HG03039 (cell line): ENCODE measurements at regions not wholly inside any gene's neighbourhood (a gene's known extent, or its start where the extent isn't known, plus 50 kb on each side); places are given as distances from the start of the nearest gene placed in this dataset.

Experiments
- ATAC-seq: cut with Tn5 transposase; IDR thresholded peaks from one replicate; pipeline ENCODE4 v1.9.1; 2021; ENCODE audit warnings: mild to moderate bottlenecking, moderate library complexity; ENCODE audit not compliant: unreplicated experiment

DNA sequence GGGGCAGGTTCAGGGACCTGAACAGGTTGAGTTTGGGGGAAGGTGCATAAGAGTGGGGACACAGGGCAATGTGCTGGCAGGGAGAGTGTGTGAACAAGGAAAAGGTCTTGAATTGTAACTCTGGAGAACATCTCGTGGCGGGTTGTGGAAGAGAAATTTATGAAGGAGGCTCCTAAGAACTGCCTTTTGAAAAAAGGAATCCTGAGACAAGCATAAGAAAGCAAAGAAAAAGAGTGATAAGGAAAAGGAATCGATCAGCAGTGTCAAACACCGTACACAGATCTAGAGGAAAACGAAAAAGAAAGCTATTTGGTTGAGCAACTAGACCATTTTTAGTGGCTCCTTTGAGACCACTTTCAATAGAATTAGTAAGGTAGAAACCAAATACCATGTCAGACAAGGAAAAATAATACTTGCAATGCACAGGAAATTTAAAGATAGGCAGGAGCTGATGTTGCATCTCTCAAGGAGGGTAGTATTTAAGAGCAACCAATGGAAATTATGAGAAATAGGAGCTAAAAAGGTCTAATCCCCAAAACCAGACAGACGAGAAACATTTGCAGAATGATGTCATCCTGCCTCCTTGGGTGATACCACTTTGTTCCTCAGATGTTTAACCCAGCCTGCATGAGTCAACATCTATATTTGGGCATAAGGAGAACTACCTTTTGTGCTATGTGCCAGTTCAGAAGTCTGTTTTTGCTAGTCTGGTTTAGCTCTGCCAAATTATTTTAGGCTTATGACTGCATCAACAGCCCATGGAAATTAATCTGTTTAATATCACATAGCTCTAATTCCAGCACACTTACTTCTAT, 64.5 kb upstream of the STK38L start:
- ATAC-seq, result peak; percentile 86

GRCh38 chr12:27180906-27181505, 63.1 kb upstream of the STK38L start:
- no peak for ATAC-seq

- ATAC-seq, result no peak
Measured at GRCh38 chr12:27183342-27183741, 60.7 kb upstream of the STK38L start.

DNA sequence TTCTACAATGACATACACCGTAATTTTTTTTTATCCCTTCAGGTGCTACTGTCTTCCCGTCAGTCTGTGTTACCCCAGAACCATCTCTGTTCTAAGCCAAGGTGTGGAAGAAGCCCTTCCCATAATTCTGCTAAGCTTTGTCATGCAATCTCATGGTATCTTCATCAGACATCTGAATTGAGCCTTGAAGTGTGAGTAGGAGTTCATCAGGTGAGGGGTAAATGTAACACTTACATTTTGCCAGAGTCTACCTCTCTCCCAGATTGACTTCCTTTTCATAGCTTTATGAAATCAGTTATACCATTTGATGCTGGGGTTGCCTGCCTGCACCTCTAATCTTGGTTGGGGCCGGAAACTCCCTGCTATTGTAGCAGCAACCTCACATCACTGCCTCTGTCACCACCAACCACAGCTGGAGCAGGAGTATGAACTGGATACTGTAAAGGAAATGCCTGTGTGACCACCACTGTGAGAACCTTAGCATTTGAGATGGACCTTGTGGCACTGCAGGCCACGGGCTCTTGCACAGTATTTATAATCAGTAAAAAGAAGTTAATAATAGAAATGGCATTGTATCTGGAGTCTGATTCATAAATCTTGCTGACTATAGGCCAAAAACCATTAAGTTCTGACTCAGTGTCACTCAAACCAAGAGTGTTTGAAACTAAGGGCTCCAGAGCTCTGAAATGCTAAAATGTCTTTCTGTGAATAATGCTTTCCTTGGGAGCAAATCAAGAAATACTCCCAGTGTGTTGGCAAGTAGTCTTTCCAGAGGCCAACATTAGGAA, 58.7 kb upstream of the STK38L start:
- peak; percentile 80 for ATAC-seq

GRCh38 chr12:27186022-27186839, 57.9 kb upstream of the STK38L start:
- no peak for ATAC-seq

DNA sequence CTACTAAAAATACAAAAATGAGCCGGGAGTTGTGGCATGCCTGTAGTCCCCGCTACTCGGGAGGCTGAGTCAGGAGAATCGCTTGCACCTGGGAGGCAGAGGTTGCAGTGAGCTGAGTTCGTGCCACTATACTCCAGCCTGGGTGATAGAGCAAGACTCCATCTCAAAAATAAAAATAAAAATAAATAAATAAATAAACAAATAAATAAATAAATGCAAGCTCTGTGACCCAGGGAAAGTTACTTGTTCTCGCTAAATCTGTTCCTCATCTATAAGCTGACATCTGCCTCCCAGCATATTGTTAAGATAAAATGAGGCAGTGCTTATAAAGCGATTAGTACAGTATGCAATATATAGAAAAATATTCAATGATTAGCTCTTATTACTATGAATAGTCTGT, 56.4 kb upstream of the STK38L start:
- no peak for ATAC-seq

DNA sequence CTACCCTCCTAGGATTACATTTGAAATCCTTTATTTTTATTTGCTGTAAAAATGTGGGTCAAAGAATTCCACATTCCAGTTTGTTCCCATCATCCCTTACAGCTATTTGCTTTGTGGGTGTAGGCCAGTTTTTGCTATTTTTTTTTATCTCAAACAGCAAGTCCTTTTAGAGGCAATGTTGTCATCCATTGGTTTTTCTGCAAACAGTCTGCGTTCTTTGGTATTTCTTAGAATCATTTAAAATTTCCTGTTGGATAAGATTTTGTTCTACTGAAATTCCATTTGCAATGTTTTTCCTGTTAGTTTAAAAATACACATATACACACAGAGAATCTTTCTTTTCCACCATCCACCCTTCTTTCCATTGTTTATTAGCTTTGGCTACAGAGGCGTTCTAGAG, 53.3 kb upstream of the STK38L start:
- ATAC-seq, result no peak

GRCh38 chr12:27191531-27191930, 52.6 kb upstream of the STK38L start:
- ATAC-seq, result no peak

DNA sequence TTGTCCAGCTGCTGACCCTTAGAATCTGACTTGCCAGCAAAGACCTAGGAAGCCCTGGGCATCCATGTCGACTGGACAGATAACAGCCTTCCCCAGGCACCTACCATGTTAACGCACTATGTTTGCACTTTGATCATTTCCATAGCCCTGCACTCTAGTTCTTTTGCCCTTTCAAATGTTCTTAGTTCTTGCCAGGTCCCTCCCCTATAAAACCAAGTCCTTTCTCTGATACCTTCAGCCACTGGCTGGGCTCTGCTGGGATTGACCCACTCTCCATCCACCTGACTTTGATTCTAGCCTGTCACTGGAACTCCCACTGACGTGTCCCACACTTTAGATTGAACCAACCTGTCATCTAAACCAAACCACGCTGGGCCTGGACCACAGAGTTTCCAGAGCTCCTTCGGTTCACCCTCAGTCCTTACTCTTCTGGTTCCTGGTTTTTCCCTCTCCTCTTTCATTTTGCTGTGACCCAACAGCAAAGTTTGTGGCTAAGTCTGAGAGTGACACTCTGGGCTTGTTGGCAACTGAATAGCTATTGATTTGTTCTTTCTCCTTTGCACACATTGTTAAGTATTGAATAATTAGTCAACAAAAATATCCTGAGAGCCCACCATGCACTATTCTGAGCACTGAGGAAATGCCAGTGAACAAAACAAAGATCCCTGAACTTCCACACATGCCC, 51.8 kb upstream of the STK38L start:
- no peak for ATAC-seq

- ATAC-seq, result no peak
Measured at GRCh38 chr12:27193106-27193505, 51.0 kb upstream of the STK38L start.

GRCh38 chr12:27193854-27194544, 50.1 kb upstream of the STK38L start:
- ATAC-seq, result no peak
